ENCODE measurements at regions not wholly inside any gene's neighbourhood (a gene's known extent, or its start where the extent isn't known, plus 50 kb on each side); places are given as distances from the start of the nearest gene placed in this dataset.

GRCh38 chr12:75834591-75834990 is 197.0 kb downstream of the PHLDA1 start:
- no peak for DNase-seq (ENCODE audit: low read depth)

- DNase-seq (ENCODE audit: low read depth), result no peak
Measured at GRCh38 chr12:75833268-75833667, 198.3 kb downstream of the PHLDA1 start.

DNA sequence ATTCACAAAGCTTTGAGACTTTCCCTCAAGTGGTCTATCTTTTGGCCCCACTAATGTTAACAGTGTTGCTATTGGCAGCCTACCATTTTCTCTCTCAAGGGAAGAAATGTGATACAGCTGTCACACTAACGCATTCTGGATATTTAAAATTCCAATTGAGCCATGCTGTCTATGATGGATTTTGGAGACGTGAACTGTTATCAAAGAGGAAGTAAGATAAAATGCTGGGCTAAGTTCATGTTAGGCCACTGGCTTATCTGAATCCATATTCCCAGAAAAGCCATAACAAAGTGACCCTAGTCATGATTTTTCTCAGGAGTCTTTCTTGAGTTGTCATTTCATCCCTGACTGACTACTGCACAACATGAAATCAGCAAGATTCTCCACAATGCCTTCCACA is 200.2 kb downstream of the PHLDA1 start:
- no peak for DNase-seq (ENCODE audit: low read depth)

DNA sequence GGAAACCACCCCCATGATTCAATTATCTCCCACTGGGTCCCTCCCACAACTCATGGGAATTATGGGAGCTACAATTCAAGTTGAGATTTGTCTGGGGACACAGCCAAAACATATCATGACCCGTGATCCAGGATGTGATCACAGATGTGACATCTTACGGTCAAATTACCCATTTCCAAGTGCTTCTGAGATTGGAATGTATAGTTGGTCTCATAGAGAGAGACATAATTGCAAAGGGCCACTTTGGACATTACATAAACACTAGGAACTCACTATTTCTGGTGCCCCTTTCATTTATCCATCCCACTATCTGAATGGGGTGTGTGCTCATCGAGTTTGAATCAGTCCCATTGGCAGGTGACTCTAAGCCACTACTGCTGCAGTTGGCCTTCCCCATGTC is 204.5 kb downstream of the PHLDA1 start:
- DNase-seq (ENCODE audit: low read depth), result no peak

- DNase-seq (ENCODE audit: low read depth), result no peak
Measured at GRCh38 chr12:75825686-75826085, 205.9 kb downstream of the PHLDA1 start.

GRCh38 chr12:75823475-75823874 is 208.1 kb downstream of the PHLDA1 start:
- DNase-seq (ENCODE audit: low read depth), result no peak

- DNase-seq (ENCODE audit: low read depth), result no peak
Measured at GRCh38 chr12:75822416-75822815, 209.2 kb downstream of the PHLDA1 start.

DNA sequence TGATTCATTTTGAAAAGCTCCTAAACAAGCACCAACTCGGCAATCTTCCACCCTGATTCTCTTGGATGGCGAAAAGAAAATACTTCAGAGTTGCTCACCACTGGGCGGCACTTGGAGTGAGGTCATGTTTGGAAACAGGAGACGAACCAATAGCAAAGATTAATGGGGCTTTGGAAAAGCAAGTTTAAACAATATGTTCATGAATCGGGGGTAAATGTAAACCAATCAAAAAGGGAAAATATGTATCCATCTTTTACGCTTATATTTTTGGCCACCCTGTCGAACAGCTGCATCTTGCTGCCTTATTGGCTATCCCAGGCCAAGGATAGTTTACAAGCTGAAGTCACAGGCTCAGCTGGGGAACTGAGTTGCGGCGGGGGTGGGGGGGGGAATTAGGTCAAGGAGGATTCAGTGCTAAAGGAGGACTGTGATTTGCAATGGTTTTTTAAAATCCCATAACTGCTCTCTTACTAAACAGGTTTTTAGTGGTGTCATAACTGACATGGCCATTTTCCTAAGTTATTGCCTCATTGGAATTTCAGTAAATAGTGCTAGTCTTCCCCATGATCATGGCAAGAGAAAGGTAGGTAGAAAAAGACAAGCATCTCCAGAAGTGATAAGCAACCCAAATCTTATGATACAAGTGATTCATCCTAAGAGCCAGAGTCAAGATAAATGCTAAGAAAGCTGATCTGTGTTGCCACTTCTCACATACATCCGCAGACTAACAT is 210.6 kb downstream of the PHLDA1 start:
- no peak for DNase-seq (ENCODE audit: low read depth)

- no peak for DNase-seq (ENCODE audit: low read depth)
Measured at GRCh38 chr12:75820071-75820470, 211.5 kb downstream of the PHLDA1 start.

DNA sequence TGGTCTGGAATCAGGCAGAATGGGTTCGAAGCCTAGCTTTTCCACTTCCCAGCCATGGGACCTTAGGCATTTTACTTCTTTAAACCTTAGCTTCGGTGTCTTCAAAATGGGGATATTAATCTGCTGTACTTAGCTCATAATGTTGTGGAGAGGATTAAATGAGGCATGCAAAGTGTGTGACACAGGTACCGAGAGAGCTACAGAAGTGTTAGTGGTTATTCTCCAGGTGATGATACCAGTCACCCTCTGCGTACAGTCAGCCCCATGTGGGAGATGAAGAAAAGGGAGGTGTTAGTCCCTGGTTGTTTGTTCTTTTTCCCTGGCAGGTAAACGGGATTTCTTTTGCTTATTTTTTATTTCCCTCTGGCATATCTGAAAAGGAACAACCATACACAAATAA is 212.1 kb downstream of the PHLDA1 start:
- no peak for DNase-seq (ENCODE audit: low read depth)

- no peak for DNase-seq (ENCODE audit: low read depth)
Measured at GRCh38 chr12:75818863-75819262, 212.7 kb downstream of the PHLDA1 start.

- no peak for DNase-seq (ENCODE audit: low read depth)
Measured at GRCh38 chr12:75816897-75817296, 214.7 kb downstream of the PHLDA1 start.

DNA sequence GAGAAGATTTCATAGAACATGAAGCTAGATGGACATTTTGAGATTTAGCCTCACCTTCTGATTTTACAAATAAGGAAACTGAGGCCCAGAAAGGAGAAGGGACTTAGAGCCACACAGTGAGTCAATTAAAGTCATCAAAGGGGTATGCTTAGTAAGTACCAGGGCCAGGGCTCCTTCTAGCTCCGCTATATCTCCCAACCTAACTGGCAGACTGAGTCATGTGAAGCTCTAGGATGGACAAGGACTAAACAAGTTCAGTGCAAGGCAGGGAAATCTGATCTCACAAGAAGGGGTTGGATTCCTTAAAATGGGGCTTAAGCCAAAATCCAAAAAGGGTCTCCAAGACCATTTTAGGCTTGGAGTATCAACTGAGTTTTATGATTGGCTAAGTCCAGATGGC is 215.8 kb downstream of the PHLDA1 start:
- DNase-seq (ENCODE audit: low read depth), result no peak

DNA sequence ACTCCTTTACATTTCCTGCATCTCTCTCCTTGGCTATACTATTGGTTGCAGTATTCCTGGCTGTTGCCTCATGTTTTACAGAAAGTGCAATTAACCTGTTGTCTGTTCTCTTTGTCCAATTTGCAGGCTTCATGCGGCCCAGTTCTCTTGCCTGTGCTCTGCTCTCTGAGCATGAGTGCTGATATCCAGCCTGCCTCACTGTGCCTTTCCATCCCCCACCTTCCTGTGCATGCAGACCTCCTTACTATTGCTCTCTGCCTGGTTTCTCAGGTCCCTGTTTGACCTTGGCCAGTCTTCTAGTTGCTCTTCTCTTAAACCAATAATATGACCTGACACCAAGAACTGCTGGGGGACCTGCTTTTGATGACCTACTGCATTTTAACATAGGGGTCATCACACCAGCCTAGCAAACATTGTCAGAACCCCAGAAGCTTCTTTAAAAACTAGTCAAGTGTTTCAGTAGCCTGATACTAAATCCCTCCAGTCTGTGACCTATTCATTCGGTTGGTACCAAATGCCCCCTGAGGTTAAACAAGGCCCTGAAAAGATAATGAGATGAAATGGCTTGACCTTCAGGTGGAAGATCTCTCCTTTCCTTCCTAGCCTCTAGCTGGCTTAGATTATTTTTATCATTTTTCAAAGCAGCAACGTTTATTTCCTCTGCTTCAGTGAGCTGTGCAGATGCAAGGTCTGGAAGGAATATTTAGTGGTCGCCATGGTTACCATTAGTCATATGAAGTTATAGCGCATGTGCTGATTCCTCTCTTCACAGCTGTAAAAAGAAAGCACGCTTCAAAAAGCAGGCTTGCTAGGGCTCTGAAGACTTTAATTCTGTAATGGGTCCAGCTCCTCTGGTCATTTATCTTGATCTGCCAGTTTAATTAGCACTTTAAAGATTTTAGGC is 216.5 kb downstream of the PHLDA1 start:
- DNase-seq (ENCODE audit: low read depth), result no peak

GRCh38 chr12:75813072-75813471 is 218.5 kb downstream of the PHLDA1 start:
- DNase-seq (ENCODE audit: low read depth), result no peak

DNA sequence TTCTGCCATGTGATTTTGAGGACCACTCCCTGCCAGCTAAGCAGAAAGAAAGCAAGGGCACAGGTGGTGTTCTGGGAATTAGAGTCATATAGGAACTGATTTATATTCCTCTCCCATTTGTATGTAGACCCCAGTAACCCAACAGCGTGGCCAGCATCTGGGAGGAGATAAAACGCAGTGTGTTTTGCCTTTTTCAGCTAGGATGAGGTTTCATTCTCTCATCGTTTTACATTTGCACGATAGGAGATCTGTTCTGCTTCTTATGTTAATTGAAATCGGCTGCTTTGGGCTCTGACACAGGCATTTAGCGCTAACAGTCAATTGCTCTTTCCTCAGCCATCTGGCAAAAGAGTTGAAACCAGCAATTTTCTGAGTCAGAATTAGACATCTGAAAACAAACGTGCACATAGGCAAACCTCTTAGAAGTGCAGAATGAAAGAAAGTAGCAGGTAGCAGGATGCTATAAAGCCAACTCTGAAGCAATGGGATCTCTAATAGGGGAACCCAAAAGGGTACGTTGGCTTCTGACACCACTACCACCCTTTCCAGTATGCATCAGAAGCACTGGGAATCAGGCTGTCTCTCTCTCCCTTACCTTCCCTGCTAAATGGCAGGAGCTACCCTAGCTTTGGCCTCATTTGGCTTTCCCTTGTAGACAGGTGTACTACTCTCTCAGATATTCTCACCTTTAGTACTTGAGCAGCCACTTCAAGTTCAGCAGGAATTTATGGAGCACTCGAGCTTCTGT is 219.1 kb downstream of the PHLDA1 start:
- no peak for DNase-seq (ENCODE audit: low read depth)

DNA sequence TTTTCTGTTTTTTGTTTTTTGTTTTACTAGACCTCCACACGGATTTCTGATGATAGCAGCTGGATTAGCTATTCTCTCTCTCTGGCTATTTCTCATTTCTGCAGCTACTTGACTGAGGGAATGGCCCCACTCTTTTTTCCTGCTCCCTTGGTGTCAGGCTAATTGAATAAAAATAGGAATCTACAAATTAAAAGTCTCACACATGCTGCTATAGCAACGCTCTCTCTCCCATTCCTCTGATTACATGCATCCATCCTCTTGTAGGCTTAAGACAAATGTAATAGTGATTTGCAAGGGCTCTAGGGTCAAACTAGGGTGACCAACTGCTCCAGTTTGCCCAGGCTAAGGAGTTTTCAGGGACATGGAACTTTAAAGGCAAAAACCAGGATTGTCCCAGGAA is 221.8 kb downstream of the PHLDA1 start:
- DNase-seq (ENCODE audit: low read depth), result no peak

GRCh38 chr12:75807494-75807893 is 224.1 kb downstream of the PHLDA1 start:
- no peak for DNase-seq (ENCODE audit: low read depth)

DNA sequence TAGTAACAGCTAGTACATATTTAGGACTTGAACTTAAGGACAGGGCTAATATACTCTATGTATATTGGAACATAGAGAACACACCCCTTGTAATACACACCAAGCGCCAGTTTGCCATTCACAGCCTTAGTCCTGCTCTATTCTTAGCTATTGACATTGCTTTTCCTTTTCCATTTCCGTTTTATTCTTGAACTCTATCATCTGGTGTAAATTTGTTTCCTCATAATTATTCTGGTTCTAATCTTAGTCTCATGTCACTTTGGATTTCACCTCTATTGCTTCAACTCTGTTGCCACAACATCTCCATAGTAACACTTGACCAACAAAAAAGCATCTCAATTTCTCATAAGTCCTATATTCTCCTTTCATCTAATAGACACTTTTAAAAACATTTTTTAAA is 225.7 kb downstream of the PHLDA1 start:
- DNase-seq (ENCODE audit: low read depth), result no peak

- no peak for DNase-seq (ENCODE audit: low read depth)
Measured at GRCh38 chr12:75805320-75805719, 226.3 kb downstream of the PHLDA1 start.

GRCh38 chr12:75798136-75798926 is 233.2 kb downstream of the PHLDA1 start:
- no peak for DNase-seq (ENCODE audit: low read depth)

- no peak for DNase-seq (ENCODE audit: low read depth)
Measured at GRCh38 chr12:75795125-75795524, 236.5 kb downstream of the PHLDA1 start.

All from stimulated activated CD8-positive, alpha-beta memory T cell treated with anti-CD3 and anti-CD28 coated beads, Interleukin-12 subunit alpha, Interleukin-12 subunit beta, amount 100 ng/mL, for 4 hours (primary cell).